GM18508 (cell line): ENCODE measurements at regions not wholly inside any gene's neighbourhood (a gene's known extent, or its start where the extent isn't known, plus 50 kb on each side); places are given as distances from the start of the nearest gene placed in this dataset.

Experiments
- ATAC-seq: cut with Tn5 transposase; IDR thresholded peaks from one replicate; pipeline ENCODE4 v1.9.1; 2021; ENCODE audit warnings: moderate number of reproducible peaks; ENCODE audit not compliant: insufficient read depth, unreplicated experiment

DNA sequence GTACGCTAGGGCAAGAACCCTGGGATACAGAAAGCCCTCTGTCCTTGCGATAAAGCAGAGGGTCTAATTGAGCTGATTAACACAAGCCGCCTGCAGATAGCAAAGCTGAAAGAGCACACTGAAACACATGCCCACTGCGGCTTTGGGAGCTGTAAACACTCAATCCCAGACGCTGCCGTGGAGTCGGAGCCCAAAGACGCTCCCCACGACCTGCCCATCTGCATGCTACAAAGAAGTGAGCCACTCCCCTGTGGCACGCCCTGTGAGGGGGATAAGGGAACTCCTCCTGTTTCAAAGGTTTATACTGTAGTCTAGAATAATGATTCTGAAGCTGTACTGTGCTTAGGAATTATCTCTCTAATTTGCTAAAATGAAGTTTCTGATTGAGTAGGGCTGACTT is 985.6 kb upstream of the GHITM start:
- ATAC-seq: no peak

DNA sequence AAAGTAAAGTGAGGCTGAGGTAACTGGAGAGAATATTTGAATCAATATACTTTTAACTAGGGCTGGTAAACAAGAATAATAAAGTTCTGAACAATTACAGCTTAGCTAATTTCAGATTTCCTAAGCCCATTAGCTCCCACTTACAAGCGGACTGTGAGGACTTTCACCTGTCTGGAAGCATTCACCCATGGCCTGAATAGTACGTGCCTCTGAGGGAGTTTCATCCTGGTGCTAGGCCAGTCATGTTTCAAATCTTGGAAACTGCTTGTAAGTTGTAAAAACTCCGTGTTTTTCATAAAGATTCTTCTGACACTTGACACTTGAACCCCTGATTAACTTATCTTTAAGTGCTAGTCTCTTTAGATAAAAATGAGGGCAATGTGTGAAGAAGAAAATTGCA is 975.2 kb upstream of the GHITM start:
- no peak for ATAC-seq

DNA sequence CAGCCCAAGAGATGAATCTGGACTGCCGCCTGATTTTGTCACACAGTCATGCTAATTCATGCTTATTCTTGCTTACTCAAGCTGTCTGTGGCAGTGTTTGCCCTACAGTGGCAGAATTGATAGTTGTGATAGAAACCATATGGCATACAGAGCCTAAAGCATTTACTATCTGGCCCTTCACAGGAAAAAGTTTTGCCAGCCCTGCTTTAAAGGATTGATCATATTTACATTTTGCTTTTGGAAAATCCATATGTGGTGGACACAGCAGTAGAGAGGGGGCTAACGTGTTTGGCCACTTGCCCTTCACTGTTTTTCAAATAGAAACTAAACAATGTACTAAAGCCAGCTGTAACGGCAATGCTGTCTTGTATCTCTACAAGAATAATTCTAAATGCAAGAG is 974.0 kb upstream of the GHITM start:
- ATAC-seq: no peak

DNA sequence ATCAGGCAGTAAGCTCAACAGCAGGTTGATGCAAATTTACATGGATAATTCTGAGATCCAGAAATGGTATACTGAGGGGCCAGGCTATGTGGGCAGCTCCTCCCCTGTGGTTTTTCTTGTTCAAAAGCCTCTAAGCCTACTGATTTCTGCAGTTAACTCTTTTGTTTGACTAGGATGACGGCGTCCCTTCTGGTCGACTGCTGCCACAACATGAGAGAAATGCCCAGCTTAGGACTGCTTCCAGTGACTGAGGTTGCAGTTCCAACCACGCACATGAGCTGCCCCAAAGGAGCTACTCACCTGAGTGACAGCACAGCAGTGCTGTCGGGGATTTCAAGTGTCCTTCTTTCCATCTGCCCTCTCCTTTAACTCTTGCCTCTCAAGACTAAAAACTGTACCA is 973.0 kb upstream of the GHITM start:
- ATAC-seq: no peak

DNA sequence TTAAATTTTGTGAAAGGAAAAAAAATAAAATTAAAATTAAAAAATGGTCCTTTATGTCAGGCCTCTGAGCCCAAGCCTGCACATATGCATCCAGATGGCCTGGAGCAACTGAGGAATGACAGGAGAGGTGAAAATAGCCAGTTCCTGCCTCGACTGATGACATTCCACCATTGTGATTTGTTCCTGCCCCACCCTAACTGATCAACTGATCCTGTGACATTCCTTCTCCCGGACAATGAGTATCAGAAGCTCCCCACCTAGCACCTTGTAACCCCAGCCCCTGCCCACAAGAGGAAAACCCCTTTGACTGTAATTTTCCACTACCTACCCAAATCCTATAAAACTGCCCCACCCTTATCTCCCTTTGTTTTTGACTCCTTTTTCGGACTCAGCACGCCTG is 972.2 kb upstream of the GHITM start:
- ATAC-seq: no peak

DNA sequence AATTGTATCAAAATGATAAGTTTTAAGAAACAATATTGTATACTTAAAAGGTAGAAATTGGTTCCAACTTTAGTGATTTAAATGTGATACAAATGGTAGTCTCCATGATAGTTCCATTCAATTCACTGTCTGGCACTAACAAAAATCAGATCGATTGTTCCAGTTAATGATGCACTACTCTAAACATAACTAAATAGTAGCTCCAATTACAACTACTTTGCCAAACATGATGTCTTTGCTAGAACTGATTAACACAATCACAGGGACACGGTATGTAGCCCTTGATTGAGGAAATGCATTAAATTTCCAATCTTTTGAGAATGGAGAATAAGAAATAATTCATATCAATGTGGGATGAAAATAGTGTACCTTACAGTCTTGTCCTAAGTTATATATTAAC is 962.4 kb upstream of the GHITM start:
- no peak for ATAC-seq

DNA sequence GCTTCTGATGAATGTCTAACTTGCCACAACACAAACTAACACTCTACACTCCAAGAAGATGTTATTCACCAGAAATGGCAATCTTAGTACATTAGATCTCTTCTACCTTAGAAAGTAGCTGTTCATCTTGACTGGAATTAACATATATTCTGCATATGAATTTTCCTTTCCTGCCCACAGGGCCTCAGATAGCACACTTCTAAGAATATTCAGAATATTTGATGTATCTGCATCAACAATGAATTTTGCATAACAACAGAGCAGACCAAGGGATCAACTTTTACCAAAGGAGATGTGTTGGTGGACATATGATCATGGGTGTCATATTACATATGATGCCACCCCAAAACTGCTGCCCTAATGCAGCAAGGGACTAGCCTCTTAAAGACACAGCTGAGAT is 960.8 kb upstream of the GHITM start:
- ATAC-seq: no peak

DNA sequence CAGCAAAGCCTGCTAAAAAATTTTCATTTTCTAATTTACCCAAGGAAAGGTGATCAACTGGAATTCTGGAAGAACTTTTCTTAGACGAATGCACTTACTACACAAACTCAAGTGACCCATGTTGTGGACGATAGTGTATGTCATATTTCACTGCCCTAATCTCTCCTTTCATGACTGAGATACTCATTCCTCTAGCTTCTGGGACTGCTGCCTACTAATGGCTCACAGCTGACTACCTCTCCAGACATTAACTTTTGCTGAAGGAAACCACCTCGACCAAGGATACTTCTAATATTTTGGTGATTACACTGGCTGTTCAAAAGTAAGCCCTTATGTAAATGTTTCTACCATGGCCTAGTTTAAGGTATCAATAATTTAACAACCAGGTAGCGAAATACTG is 959.9 kb upstream of the GHITM start:
- ATAC-seq: no peak

DNA sequence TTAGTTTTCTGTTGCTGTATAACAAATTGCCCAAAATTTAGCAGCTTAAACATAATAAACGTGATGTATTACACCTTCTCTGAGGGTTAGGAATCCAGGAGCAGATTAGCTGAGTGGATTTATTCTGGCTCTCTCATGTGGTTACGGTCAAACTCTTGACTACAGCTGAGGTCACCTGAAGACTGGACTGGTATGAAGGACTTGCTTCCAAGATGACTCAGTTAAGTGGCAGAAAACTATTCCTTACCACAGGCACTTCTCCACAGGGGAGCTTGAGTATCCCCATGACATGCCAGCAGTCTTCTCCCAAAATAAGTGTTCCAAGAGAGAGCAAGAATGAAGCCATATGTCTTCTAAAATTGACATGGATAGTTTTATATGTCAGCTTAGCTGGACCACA is 957.2 kb upstream of the GHITM start:
- ATAC-seq: no peak

DNA sequence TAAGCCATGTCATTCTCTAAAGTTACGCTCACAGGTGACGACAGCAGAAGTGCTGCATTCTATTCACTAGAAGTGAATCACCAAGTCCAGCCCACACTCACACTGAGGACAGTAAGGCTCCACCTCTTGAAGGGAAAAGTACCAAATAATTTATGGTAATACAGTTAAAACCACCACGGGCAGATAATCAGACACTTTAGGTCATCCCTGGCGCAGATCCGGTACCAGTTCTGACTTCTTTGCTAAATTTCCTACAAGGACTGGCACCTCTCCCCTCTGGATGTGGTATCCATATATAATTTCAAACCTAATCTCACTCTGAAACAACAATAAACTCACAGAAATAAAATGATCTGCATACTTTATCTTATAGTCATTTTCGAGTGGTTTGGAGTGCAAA is 954.7 kb upstream of the GHITM start:
- ATAC-seq: no peak

DNA sequence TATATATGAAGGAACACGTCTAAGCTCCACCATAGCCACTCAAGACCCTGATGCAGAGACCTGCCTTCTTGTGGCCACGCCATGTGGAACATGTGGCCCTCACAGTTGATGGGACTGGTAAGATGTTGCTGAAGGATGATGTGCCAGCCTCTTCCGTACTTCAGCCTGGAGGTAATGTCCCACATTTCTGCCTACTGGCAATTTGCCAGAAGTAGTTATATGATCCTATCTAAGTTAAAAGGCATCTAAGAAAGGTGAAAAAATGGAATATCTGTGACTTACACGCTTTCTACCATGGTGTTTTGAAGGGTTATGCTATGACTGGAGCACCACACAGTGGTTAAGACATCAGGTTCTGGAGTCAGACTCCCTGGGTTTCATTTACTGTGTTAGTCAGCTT is 948.7 kb upstream of the GHITM start:
- no peak for ATAC-seq

DNA sequence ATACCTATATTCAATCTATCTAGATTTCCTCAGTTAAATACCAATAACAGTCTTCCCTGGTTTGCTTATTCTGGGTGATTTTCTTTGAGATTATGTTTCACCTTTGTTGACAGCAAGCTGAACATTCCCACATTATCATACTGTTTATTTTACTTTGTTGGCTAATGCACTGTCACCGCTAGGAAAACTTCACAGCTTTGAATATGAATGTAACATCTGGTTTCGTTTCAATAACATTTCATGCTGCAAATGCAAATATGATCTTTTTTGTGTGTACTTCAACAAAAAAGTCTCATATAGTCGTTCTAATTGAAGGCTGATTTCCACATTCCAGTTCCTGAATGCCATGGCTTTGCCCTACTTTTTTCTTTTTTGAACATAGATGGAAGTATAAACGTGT is 946.3 kb upstream of the GHITM start:
- ATAC-seq: no peak

DNA sequence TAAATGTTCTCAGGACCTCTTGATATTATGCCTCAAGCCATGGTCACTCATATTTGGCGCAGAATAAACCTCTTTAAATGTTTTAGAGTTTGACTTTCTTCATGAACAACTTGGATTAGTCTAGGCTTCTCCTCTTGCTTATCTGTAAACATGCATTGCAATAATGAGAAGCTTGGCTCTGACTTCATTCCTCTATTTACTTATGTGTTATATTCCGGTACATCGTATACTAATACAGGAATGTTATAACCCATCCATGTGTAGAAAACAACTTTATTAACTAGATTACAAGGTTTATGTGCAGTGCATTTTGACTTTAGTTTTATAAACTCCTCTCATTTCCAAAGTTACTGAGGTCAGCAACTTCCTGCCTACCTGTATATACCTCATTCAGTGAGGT is 944.3 kb upstream of the GHITM start:
- ATAC-seq: no peak

DNA sequence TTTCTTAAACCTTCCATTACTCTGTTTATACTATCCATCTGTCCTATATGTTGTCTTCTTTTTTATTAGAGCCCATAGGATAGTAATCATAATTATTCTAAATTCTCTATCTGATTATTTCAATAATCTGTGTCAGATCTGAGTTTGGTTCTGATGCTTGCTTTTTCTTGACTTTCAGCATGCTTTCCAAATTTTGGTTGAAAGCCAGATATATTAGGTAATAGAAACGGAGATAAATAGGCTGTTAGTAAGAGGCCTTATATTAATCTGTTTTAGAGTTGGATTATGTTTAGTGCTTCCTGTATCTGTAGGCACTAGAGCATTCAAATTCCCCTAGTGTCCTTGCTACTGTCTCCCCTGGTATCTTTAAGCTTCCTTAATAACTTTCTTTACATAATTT is 939.9 kb upstream of the GHITM start:
- ATAC-seq: no peak

DNA sequence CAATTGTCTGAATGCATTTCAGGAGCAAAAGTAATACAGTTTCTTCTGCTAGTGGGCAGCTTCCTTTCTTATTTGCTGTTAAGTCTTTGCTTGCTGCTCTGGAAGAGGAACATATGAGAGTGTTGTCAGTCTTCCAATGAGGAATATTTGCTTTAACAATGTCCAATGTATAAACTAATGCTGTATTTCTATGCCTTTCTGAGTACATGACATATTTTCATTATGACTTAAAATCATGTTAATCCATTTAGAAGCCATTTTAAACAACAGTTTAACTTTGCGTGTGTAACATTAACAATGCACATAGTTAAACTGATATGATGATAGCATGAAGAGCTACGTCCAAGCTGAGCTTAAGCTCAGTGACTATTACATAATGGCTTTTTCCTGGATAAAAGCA is 933.4 kb upstream of the GHITM start:
- no peak for ATAC-seq

DNA sequence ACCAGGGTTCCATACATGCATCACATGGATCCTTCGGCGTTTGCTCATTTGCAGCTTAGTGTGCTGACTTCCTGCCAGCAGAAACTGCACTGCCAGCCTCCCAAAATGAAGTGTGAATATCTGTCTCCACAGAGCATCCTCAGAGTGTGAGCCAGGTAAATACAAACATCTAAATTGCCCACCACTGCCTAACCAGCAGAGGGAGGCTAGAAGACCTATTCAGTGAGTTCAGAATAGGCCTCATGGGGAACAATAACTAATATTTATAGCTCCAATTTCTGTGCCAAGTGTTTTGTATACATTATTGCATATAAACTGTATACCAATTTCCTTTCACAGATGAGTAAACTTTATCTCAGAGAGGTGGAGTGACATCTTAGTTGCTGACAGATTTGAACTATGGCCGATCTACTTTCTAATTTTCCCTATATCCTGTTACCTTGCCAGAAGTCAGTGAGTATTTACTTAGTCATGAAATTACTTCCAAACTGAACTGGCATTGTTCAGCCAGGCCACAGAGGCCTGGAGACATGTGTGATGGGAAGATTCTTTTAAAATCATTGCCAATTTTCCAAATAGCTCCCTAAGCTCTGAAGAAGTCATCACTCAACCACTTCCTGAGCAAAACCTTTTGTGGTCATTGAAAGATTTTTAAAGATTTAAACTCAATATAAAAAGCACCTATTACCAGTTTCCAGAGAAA is 926.5 kb upstream of the GHITM start:
- ATAC-seq: no peak

DNA sequence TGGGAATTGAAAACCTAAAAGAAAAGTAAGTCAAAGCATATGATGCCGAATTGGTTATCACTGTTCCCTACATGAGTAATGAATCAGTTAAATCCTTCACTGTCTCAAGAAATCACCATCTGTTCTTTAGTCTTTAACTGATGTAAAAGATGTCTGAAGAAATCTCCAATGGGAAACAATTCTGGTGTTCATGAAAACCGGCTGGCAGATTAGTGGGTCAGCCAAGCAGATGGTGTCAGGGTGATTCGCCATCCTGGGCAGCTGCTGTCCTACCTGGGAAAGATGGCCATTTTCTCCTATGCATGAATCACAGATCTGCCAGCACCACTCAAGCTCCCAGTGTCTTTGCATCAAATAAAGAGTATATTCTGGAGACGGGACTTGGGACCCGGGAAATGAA is 925.2 kb upstream of the GHITM start:
- ATAC-seq: no peak

DNA sequence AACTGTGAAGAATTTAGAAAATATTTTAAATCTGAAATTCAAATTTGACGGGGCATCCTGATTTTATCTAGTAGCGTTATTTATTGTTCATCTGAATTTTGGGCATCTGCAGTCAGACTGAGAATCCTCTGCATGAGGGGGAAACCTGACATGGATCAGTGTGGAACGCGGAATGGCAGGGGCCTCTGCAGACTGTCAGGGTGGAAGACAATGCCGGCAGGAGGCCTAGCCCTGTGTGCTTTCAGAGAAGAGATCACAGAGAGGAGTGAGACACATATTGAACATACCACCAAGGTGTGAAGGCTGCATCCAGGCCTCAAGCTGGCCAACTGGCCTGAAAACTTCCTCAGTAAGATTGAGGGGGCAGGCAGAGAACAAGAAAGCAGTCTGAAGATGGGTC is 921.1 kb upstream of the GHITM start:
- no peak for ATAC-seq

DNA sequence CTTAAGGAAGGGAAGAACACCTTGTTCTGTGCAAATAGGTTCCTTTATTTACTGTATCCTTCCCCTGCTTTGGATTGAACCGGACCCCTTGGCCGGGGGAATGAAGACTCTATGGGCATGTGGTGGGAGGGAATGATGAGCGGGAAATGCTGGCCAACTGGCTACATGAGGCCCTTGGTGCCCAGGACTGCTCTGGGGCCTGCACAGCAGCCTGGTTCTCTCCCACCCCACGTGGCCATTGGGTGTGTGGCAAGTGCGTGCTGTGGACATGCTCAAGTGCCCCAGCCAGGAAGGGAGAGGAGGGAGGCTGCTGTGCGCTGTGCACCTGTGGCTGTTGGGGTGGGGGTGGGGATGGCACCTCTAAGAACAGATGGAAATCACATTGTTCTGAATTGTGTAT is 917.0 kb upstream of the GHITM start:
- no peak for ATAC-seq

DNA sequence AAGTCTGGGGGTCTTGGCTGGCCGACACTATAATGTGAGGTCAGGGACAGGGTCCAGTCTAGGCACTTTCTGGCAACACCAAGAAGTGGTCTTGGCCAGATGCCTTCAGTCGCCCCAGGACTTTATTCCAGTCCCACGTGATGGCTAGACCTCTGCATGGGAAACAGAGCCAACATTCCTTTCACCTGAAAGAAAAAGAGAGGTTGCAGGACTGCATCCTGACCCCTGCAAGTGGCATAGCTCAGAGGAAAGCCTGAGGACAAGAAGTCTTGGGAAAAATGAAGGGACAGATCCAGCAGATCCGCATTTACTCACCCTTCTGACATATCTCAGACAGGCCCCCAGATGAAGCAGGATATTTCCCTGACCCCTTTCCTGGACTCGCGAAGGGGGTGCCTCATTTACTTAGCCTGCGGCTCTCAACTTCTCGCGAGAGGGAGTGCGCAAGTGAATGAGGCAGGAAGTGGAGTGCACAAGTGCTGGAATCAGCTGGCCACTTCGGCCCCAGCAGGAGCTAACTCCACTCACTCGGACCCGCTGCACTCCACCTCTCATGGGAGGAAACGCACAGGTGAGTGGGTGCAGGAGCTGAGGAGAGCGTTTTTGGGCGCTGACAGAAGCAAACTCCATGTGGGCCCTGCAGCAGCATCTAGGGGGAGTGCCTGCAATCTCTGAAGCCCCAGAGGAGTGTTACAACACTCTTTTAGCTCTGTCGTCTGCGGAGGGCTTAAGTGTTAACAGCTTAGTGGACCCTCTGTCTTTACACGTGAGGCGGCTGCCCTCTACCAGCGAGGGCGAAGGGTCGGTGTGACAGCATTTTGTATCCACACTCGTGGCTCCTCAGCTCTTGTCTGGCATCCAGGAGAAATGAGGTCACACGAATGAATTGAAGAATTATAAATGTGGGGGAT is 916.2 kb upstream of the GHITM start:
- ATAC-seq: no peak

DNA sequence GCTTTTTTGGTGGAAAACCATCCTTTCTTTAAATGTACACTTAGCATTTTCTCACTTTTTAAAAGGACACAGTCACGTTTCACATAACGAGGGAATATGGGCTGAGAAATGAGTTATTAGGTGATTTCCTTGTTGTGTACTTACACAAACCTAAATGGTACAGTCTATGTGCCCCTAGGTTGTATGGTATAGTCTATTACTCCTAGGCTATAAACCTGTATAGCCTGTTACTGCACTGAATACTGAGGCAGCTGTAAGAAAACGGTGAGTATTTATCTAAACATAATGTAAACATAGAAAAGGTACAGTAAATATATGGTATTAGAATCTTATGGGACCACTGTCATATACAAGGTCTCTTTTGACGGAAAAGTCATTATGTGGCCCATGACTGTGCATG is 913.5 kb upstream of the GHITM start:
- ATAC-seq: no peak

DNA sequence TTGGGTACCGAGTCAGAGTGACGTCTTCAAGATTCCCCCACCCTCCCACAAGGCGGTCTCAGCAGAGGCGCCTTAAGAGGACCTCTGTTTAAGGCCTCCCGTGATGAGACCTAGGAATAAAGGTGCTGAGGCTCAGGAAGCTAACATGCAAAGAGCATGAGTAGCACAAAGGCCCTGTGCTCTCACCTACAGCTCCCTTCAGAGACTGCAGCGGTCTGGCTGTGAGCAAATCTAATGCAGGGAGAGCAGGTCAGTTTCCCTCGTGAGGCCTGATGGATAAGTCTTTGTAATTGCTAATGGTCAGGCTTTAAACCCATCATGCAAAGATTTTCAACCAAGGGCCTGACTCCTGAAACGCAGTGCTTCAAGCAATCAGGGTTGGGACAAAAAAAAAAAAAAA is 909.3 kb upstream of the GHITM start:
- ATAC-seq: no peak
